ENCODE measurements at regions not wholly inside any gene's neighbourhood (a gene's known extent, or its start where the extent isn't known, plus 50 kb on each side); places are given as distances from the start of the nearest gene placed in this dataset.

- H4K20me1 ChIP-seq (replicated peaks in 1 of 2; ENCODE audit: control insufficient read depth in 1 of 2, insufficient read depth in 2 of 2, low read length in 2 of 2): no peaks in the 10 kb centered on the region
- H3K27ac ChIP-seq (ENCODE audit: low read depth, low read length): no peak overlapping the region
- POLR2A ChIA-PET (ENCODE audit: partially characterized antibody): no interaction called here
- 81% methylated on average over 1 of the region's 1 CpG; no CpG with 5 or more reads in 1 of the 2 experiments for WGBS, 2 experiments (ENCODE audit: extremely low coverage in 1 of 2, insufficient coverage in 1 of 2, insufficient read length in 1 of 2, insufficient replicate concordance in 2 of 2, low coverage in 1 of 2, low lambda C conversion rate in 2 of 2, missing lambda C conversion rate in 1 of 2)
- H3K23ac ChIP-seq (ENCODE audit: insufficient read length): no peak overlapping the region
- no peak overlapping the region for H2BK20ac ChIP-seq (ENCODE audit: low read length)
- DNase-seq (ENCODE audit: low read depth in 1 of 2, low spot score in 2 of 2): no peak
- no peak overlapping the region for H2AFZ ChIP-seq (ENCODE audit: low read length)
- H3K18ac ChIP-seq (ENCODE audit: extremely low read depth, low read length): no peak overlapping the region
- CTCF ChIA-PET (ENCODE audit: partially characterized antibody): interaction anchor here (0.7 to 1.1 kb wide), 3 partner anchors 8 to 58 kb away, joined by 3 read pairs; no protein-coding TSS in a partner anchor
- H4K91ac ChIP-seq (replicated peaks; ENCODE audit: insufficient read length, low read length): no peak overlapping the region
- H3K36me3 ChIP-seq (ENCODE audit: control insufficient read depth in 2 of 4, insufficient read depth in 4 of 4, low read length in 3 of 4): no peaks in the 10 kb centered on the region
- H3K79me1 ChIP-seq (ENCODE audit: low read depth, low read length): no peaks in the 10 kb centered on the region
- no peak overlapping the region for H2BK120ac ChIP-seq (replicated peaks; ENCODE audit: low read depth, low read length)
- no peaks in the 10 kb centered on the region for H3K79me2 ChIP-seq (ENCODE audit: control insufficient read depth in 1 of 2, insufficient read depth in 2 of 2, low read length in 2 of 2)
- H3K9ac ChIP-seq (replicated peaks in 1 of 4; ENCODE audit: extremely low read depth in 1 of 4, low read depth in 3 of 4, low read length in 3 of 4): no peak overlapping the region
- H4K5ac ChIP-seq (ENCODE audit: insufficient read length, low read depth, low read length): no peak overlapping the region
- FAIRE-seq: no peak
- H3K56ac ChIP-seq (replicated peaks; ENCODE audit: insufficient read length, low read depth, low read length): no peak overlapping the region
- no peak overlapping the region for H2BK5ac ChIP-seq (ENCODE audit: low read depth, low read length)
- no peak overlapping the region for H3K4ac ChIP-seq (replicated peaks; ENCODE audit: insufficient read length, low read depth, low read length)
- H4K8ac ChIP-seq (ENCODE audit: extremely low read depth, insufficient read depth, low read length): no peak overlapping the region
- H3K4me2 ChIP-seq (ENCODE audit: insufficient read depth in 1 of 2, low read depth in 2 of 2, low read length in 2 of 2): no peak overlapping the region
- H3K4me3 ChIP-seq (ENCODE audit: extremely low read depth in 1 of 4, insufficient read depth in 2 of 4, low read depth in 3 of 4, low read length in 4 of 4): no peak overlapping the region
- no peak overlapping the region for H3K14ac ChIP-seq (ENCODE audit: insufficient read length)
- no peak overlapping the region for H2BK15ac ChIP-seq (ENCODE audit: low read length)
- no peaks in the 10 kb centered on the region for H3K23me2 ChIP-seq (ENCODE audit: low read depth, low read length)
- no peaks in the 10 kb centered on the region; a peak in 1 of 4 replicates for H3K9me3 ChIP-seq (ENCODE audit: insufficient read depth in 2 of 2, low read depth in 1 of 2, low read length in 1 of 2)
- no peaks in the 10 kb centered on the region for H3K27me3 ChIP-seq (replicated peaks in 1 of 4; ENCODE audit: control insufficient read depth in 3 of 4, extremely low read depth in 1 of 4, insufficient read depth in 3 of 4, low read length in 3 of 4)
- no peak overlapping the region for H2BK12ac ChIP-seq (ENCODE audit: low read depth, low read length)
- no peaks in the 10 kb centered on the region for H3K4me1 ChIP-seq (replicated peaks in 1 of 4; ENCODE audit: control insufficient read depth in 3 of 4, insufficient read depth in 4 of 4, low read length in 3 of 4)
- no peak overlapping the region for H2AK5ac ChIP-seq (ENCODE audit: low read depth, low read length)
- TF ChIP-seq CTCF (IDR thresholded peaks at IDR 0.05; ENCODE audit: control extremely low read depth in 1 of 3, insufficient read depth in 1 of 3, low read depth in 1 of 3, low read length in 3 of 3) (no peak), EZH2 (IDR thresholded peaks at IDR 0.05; ENCODE audit: low read depth, low read length, severe bottlenecking) (no peak), ZNF274 (IDR thresholded peaks at IDR 0.05; ENCODE audit: borderline replicate concordance, extremely low read depth, low read length) (no peak), PHF8 (conservative IDR thresholded peaks at IDR 0.05; ENCODE audit: low read depth, low read length) (no peak), SAP30 (IDR thresholded peaks at IDR 0.05; ENCODE audit: insufficient read depth, insufficient replicate concordance, low read length) (no peak), RFX5 (IDR thresholded peaks at IDR 0.05; ENCODE audit: borderline replicate concordance, low read depth, low read length) (no peak), POU5F1 (IDR thresholded peaks at IDR 0.05; ENCODE audit: low read depth, low read length) (no peak), SP1 (IDR thresholded peaks at IDR 0.05; ENCODE audit: low read depth, low read length) (no peak), USF2 (IDR thresholded peaks at IDR 0.05; ENCODE audit: low read length) (no peak), SIRT6 (IDR thresholded peaks at IDR 0.05; ENCODE audit: low read length) (no peak)
These were observed 82.5 kb upstream of the HMHB1 start for GRCh38 chr5:143729334-143729946.
